Brain pericyte (primary cell): ENCODE measurements at regions not wholly inside any gene's neighbourhood (a gene's known extent, or its start where the extent isn't known, plus 50 kb on each side); places are given as distances from the start of the nearest gene placed in this dataset.

ENCODE experiments used
- DNase-seq: peaks from one replicate; pipeline ENCODE4 v3.0.0-alpha.2; 2012; ENCODE audit warnings: low read depth, low spot score

DNA sequence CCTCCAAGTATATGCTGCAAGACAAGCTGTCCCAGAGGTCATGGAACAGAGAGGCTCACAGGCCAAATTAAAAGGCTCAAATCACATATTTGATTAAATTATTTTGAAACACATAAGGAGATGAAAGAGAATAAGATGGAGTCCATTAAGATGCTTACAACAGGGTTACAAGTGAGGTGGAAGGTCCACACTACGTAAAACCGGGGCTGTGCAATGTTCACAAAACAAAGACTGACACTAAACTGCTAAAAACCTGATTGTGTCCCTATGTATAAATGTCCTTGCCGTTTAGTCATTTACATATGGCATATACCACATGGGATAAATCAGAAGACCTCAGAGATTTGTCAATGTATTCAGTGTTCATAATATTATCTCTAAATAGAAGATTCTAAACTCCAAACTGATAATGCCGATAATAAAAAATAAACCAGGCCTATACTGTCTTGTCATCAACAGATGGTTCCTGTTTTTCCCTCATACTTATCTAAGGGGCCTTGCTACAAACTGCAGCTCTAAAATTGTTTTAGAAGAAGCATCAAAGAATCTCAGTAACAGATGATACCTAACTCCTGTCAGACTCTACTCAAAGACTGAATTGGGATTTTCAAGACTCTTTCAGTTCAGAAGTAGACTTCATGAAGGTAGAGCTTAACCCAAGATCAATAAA is 51.8 kb upstream of the RIPOR2 start:
- DNase-seq: no peak

DNA sequence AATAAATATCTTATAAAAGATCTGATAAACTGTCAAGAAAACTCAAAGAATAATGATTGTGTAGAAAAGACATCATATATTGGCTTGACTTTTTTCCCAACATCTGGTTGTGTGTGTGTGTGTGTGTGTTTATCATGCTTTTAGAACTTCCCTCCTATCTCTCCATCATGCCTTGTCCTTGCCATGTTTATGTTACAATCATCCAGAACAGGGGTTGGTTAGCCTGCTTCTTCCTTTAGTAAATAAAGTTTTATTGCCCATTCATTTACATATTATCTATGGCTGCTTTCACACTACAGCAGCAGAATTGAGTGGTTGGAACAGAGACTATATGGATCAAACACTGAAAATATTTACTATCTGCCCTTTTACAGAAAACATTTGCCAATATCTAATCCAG is 52.8 kb upstream of the RIPOR2 start:
- no peak for DNase-seq

- no peak for DNase-seq
Measured at GRCh38 chr6:24990236-24990845, 54.6 kb upstream of the RIPOR2 start.

DNA sequence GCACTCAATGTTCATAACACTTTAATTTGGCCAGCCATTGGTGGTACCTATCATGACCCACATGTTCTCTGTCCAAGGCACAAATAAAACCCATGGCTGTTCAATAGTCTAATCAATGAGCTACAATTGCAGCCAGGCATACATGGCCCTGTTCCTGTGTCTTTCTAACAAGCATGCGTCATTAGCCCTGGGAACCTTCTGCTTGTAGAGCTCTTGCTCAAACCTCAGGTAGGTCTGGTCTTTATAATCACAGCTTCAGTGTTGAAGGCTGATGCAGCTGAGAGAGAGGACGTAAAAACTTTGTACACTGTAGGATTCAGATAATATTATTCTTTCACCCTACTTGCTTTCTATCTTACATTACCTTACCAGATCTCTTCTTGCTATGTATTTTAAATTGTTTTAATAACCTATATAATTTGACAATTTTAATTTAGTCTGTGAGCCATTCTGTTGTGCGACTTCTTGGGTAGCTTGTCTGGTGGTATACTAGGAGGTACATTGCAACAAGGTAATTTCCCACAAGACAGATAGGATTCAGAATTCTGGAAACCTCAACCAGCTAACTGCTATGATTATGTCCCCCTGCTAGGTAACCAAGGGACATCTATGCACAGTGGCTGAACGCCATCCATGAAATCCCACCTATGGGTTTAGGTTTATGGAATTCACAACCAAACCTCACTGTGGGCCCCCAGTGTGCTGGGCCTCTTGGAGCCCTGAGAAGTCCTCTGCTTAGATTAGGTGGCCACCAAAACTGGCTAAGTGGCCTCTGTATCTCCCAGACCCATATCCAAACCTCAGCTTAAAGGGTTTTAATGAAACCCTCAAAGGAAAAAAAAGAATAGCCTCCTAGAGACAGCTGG is 55.4 kb upstream of the RIPOR2 start:
- DNase-seq: no peak

DNA sequence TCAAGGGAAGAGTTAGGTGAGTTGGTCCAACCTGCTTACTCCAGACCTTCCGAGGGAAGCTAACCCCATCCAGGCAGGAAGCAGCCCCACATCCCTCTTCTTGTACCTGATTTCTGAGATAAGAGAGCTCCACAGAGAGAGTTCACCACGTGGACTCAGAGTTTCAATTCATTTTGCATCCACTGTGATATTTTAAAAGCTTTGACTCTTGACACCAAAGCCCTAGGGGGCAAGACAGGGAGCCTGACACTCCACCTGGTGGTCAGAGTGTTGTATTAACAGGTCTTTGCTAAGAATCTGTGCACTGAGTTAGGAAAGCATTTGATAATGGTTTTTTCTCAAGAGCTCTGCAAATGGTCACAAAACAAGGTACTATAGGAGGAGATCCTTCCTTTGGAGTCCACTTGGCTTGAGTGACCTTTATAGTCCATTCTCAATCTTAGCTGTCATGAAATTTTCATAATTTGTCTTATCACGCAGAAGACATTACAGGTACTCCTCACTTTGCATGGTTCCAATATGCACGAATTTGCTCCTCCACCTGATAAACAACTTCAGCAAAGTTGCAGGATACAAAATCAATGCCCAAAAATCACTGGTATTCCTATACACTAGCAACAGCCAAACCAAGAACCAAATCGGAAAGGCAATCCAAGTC is 56.2 kb upstream of the RIPOR2 start:
- no peak for DNase-seq

GRCh38 chr6:24994812-24995211 is 59.1 kb upstream of the RIPOR2 start:
- no peak for DNase-seq

DNA sequence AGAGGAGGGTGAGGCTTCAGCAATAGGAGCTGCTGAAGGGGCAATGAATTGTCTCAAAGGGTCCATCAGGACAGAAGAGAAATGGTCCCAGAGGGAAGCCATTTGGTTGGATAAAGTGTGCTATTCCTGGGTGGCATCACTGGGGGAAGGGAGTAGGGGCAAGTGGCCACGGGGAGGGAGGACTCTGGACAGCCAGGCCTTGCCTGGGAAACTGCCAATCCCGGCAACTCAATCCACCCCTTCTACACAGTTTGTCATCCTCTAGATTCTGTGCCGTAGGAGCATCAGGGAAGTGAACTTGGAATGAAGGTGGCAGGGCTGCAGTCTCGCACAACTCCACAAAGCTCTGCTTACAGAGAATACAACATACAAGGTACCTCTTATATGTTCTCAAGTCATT is 59.5 kb upstream of the RIPOR2 start:
- no peak for DNase-seq

DNA sequence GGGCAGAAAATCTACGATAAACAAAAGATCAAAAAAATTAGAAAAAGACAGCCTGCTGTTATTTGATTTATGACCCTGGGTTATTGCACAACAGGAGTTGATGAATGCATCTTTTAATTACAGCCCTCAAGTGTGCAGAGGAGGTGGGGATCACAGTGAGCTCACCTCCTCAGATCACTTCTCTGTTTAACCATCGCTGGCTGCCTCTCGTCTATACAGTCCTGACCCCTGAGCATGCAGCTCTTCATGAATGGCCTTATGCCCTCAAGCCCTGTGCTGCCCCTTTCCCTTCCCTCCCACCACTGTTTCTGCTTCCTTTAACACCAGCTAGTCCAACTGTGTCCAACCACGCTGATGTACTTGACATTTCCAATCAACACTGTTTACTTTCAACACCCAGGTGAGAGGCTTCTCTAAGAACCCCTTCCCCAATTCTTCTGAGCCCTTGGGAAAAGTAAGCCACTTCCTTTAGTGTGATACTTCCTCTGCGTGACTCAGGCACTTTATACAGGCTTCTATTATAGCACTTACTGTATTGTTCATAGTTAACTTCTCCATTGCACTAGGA is 60.6 kb upstream of the RIPOR2 start:
- no peak for DNase-seq

DNA sequence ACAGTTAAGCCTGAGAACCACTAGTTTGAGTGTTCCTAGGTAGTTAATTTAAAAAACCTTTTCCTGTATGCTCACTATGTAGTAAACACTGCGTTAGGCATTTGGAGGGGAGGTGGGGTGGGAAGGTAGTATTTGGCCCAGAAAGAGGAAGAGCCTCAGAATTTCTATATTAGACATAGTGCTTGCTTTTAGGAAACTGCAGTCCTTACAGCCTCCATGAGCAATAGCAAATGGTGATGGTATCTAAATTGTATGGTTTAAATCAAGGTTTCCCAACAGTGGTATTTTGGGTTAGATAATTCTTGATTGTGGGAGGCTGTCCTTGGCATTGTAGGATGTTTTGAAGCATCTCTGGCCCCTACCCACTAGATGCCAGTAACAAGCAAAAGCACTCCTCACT is 61.5 kb upstream of the RIPOR2 start:
- DNase-seq: no peak

DNA sequence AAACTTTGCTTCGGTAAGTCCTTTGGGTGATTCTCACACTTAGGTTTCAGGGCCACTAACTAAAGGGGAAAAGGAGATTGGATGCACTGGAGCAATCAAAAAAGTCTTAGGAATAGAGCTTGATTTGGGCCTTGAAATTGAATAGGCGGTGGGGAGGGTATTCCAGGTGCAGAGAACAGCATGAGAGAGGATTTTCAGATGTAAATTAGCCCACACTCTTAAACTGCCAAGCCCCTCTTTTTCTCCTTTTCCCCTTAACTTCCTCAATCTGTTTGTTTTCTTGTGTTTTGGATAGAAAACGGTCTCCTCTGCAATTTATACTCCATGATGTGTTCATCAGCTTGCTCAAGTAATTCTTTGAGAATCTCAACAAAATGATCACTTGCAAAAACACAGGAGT is 62.1 kb upstream of the RIPOR2 start:
- DNase-seq: no peak

DNA sequence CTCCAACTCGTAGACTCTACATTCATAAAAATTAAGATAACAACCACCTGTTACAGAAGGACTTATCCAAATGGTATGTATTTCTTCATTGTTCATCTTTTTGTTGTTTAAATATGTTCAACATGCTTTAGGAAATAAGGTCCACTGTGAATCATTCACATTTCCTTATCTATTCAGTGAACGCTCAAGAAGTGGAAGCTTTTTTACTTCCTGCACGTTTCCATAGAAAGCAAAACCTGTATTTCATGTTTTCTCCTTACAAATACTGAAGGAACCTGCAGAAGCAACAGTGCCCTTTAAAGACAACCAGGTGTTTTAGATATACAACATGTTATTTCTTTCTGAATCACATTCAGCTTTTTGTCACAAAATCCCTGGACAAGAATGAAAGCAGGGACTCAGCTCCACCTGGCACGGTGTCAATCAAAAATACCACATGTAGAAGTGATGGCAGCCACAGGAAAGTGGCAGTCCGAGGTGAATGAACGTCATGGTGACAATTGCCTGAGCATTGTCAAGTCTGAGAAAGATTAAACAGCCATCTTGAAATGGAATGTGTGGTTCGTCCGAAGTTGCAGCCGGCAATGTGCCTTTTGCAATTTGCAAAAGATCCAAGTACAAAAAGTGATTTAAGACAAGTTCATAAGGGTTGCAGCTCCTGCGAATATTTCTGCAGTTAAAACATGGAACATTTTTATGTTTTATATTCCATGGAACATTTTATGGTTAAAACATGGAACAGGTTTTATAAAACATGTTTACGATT is 66.7 kb upstream of the RIPOR2 start:
- no peak for DNase-seq

DNA sequence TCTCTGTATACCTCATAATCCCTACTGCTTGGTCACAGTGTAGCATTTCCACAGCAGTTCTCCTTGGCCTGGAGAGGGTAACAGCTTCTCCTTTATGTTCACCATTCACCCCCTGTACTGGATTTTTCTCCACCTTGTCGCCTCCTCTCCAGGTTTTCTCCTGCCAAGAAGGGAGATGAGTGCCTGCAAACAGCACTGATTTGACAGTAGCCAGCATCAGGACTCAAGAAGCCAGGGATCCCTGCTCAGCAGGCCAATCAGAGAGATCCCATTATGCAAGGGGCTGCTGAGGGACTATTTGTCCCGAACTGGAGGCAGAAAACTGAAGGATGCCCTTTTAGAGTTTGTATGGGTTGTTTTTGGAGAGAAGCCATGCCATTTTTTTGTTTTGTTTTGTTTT is 68.6 kb upstream of the RIPOR2 start:
- DNase-seq: no peak

GRCh38 chr6:25005010-25005409 is 69.2 kb upstream of the RIPOR2 start:
- DNase-seq: no peak

GRCh38 chr6:25006075-25006474 is 70.3 kb upstream of the RIPOR2 start:
- DNase-seq: no peak

GRCh38 chr6:25006565-25007001 is 70.8 kb upstream of the RIPOR2 start:
- DNase-seq: no peak

GRCh38 chr6:25007269-25007699 is 71.5 kb upstream of the RIPOR2 start:
- no peak for DNase-seq

DNA sequence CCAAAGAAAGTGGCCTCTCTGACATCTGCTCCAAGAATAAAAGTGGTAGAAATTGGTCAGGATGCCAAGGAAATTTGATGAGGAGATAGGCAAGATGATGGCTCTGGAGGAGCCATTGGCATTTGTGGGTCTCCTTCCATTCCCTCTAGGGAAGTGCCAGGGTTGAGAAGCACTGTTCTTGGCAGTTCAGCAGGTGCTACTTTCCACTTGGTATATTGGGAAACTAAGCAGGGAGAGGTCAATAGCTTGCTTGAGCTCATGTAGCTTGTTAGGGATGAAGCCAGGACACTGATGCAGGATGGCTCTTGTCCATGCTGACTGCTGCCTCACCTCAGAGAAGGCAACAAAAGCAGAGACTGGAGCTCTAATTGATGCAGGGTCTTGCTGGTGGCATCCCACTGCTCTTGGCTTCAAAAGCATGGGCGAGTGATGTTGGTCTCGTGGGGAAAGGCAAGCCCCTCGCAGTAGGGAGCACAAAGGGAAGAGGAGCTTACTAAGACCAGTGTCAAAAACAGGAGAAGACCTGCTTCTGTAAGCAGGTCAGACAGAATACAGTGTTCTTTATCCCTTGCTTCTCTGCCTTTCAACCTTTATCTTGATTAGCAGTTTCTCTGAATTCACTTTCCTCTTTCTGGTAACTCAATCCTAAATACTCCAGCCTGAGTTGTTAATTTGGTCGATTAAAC is 73.1 kb upstream of the RIPOR2 start:
- DNase-seq: no peak

- no peak for DNase-seq
Measured at GRCh38 chr6:25009393-25009710, 73.6 kb upstream of the RIPOR2 start.

DNA sequence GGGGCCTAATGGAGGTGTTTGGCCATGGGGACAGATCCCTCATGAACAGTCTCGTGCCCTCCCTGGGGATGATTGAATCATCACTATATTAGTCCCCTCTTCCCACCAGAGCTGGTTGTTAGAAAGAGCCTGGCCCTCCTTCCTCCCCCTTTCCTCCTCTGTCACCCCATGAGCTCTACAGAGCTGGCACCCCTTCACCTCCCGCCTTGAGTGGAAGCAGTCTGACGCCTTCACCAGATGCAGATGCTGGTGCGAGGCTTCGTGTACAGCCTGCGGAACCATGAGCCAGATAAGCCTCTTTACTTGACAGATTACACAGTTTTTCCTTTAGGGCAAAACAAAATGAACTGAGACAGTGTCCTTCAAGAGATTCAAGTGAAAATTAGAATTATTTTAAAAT is 74.4 kb upstream of the RIPOR2 start:
- no peak for DNase-seq

GRCh38 chr6:25010902-25011625 is 75.3 kb upstream of the RIPOR2 start:
- no peak for DNase-seq
